Astrocyte (in vitro differentiated cells and primary cell): ENCODE measurements at regions not wholly inside any gene's neighbourhood (a gene's known extent, or its start where the extent isn't known, plus 50 kb on each side); places are given as distances from the start of the nearest gene placed in this dataset.
A peak's percentile ranks its signal among the peaks of the same experiment; 100 is the strongest.

Experiments
- DNase-seq: peaks from one replicate; pipeline ENCODE4 v3.0.0-alpha.2; 2010; ENCODE audit warnings: low read depth
- FAIRE-seq: peaks from 2 replicates; lab custom pipeline; 2011; peaks lifted over from hg19 to GRCh38; lab: Jason Lieb, UNC
- H2AFZ ChIP-seq: 2 replicates; pipeline ENCODE4 v1.6.0; 2012; ENCODE audit warnings: low read depth, low read length, inconsistent platforms
- H3K27ac ChIP-seq: 2 replicates; pipeline ENCODE4 v1.5.1; 2011; ENCODE audit warnings: low read depth, low read length, inconsistent platforms
- H3K27me3 ChIP-seq: 2 replicates; pipeline ENCODE4 v1.6.0; 2011; ENCODE audit warnings: low read length, inconsistent platforms; ENCODE audit not compliant: insufficient read depth
- H3K36me3 ChIP-seq: 2 replicates; pipeline ENCODE4 v1.5.1; 2011; ENCODE audit warnings: low read length, inconsistent platforms; ENCODE audit not compliant: insufficient read depth
- H3K4me1 ChIP-seq: 2 replicates; pipeline ENCODE4 v1.5.1; 2011; ENCODE audit warnings: low read length, inconsistent platforms; ENCODE audit not compliant: insufficient read depth
- H3K4me2 ChIP-seq: 2 replicates; pipeline ENCODE4 v1.6.0; 2012; ENCODE audit warnings: low read length, inconsistent platforms
- H3K4me3 ChIP-seq: 2 replicates; pipeline ENCODE4 v1.5.1; 2011; ENCODE audit warnings: low read depth, mild to moderate bottlenecking, low read length, inconsistent platforms; ENCODE audit not compliant: insufficient read depth
- H3K79me2 ChIP-seq: 2 replicates; pipeline ENCODE4 v1.6.0; 2012; ENCODE audit warnings: mild to moderate bottlenecking, low read length, inconsistent platforms; ENCODE audit not compliant: insufficient read depth
- H3K9ac ChIP-seq: 2 replicates; pipeline ENCODE4 v1.6.0; 2012; ENCODE audit warnings: mild to moderate bottlenecking, low read length, inconsistent platforms
- H3K9me3 ChIP-seq: 2 replicates; pipeline ENCODE4 v1.5.1; 2012; ENCODE audit warnings: low read depth, mild to moderate bottlenecking, low read length, inconsistent platforms; ENCODE audit not compliant: insufficient read depth
- H4K20me1 ChIP-seq: 2 replicates; pipeline ENCODE4 v1.6.0; 2012; ENCODE audit warnings: low read length, inconsistent platforms; ENCODE audit not compliant: insufficient read depth
- H3K27ac Mint-ChIP-seq: one replicate; pipeline ENCODE4 v1.8.0; 2021; ENCODE audit warnings: mild to moderate bottlenecking, mixed read lengths; ENCODE audit not compliant: unreplicated experiment
- H3K27me3 Mint-ChIP-seq: one replicate; pipeline ENCODE4 v1.8.0; 2021; ENCODE audit warnings: low read depth, mixed read lengths; ENCODE audit not compliant: unreplicated experiment
- H3K36me3 Mint-ChIP-seq: one replicate; pipeline ENCODE4 v1.8.0; 2021; ENCODE audit warnings: low read depth, mixed read lengths; ENCODE audit not compliant: unreplicated experiment
- H3K4me1 Mint-ChIP-seq: one replicate; pipeline ENCODE4 v1.8.0; 2021; ENCODE audit warnings: low read depth, mixed read lengths; ENCODE audit not compliant: unreplicated experiment
- H3K4me3 Mint-ChIP-seq: one replicate; pipeline ENCODE4 v1.8.0; 2021; ENCODE audit warnings: mild to moderate bottlenecking, moderate library complexity, mixed read lengths; ENCODE audit not compliant: unreplicated experiment
- H3K9me3 Mint-ChIP-seq: one replicate; pipeline ENCODE4 v1.8.0; 2021; ENCODE audit warnings: mild to moderate bottlenecking, mixed read lengths; ENCODE audit not compliant: unreplicated experiment
- EZH2 ChIP-seq: IDR thresholded peaks from 2 replicates; pipeline ENCODE4 v1.6.1; 2012; ENCODE audit warnings: mild to moderate bottlenecking, low read length, inconsistent platforms; ENCODE audit not compliant: insufficient read depth
- TF ChIP-seq, protein P1 (sequence below): IDR thresholded peaks from 2 replicates; pipeline ENCODE4 v1.5.1; 2011; ENCODE audit warnings: low read depth, mild to moderate bottlenecking, inconsistent platforms, low read length, moderate library complexity; ENCODE audit not compliant: insufficient read depth

DNA sequence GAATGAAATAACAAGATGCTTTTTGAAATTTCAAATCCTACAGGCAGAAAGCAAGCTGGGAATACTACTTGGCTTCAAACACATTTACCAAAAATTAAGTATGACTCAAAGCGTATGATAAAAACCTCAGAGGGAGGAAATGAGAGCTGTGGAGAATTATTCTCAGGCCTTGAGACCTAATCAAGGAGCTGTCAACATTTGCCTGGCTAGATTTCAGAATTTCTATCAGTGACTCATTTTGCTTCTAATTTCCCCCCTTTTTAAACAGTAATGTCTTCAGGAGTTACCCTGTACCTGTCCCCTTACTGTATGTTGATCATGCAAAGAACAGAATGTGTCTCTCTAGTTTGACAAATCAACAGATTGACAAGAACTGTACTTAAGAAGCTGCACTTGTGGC lies 1324.5 kb upstream of the DDX18 start:
- Histone ChIP-seq H3K36me3 (no peaks in the 10 kb centered on the region), H3K4me2 (no peak overlapping the region), H3K27me3 (no peaks in the 10 kb centered on the region), H3K4me1 (no peaks in the 10 kb centered on the region), H3K9me3 (peaks cover 6% of the 10 kb centered on the region), H3K4me3 (no peak overlapping the region), H4K20me1 (no peaks in the 10 kb centered on the region), H3K27ac (peak overlapping the region; percentile 80), H2AFZ (no peak overlapping the region), H3K9ac (peak overlapping the region; percentile 54), H3K79me2 (no peaks in the 10 kb centered on the region)
- H3K4me3 Mint-ChIP-seq, result no peak overlapping the region
- DNase-seq (peak; percentile 22), FAIRE-seq (no peak)
- H3K9me3 Mint-ChIP-seq, result peaks cover 5% of the 10 kb centered on the region
- peaks cover 13% of the 10 kb centered on the region for H3K4me1 Mint-ChIP-seq
- peak overlapping the region; percentile 74 for H3K27ac Mint-ChIP-seq
- no peaks in the 10 kb centered on the region for H3K27me3 Mint-ChIP-seq
- no peak for TF ChIP-seq EZH2
- TF ChIP-seq, protein P1, sequence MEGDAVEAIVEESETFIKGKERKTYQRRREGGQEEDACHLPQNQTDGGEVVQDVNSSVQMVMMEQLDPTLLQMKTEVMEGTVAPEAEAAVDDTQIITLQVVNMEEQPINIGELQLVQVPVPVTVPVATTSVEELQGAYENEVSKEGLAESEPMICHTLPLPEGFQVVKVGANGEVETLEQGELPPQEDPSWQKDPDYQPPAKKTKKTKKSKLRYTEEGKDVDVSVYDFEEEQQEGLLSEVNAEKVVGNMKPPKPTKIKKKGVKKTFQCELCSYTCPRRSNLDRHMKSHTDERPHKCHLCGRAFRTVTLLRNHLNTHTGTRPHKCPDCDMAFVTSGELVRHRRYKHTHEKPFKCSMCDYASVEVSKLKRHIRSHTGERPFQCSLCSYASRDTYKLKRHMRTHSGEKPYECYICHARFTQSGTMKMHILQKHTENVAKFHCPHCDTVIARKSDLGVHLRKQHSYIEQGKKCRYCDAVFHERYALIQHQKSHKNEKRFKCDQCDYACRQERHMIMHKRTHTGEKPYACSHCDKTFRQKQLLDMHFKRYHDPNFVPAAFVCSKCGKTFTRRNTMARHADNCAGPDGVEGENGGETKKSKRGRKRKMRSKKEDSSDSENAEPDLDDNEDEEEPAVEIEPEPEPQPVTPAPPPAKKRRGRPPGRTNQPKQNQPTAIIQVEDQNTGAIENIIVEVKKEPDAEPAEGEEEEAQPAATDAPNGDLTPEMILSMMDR, result no peak
- H3K36me3 Mint-ChIP-seq, result no peaks in the 10 kb centered on the region

- Histone ChIP-seq H3K4me1 (no peaks in the 10 kb centered on the region), H3K79me2 (no peaks in the 10 kb centered on the region), H3K9ac (peak overlapping the region; percentile 54), H3K36me3 (no peaks in the 10 kb centered on the region), H3K27me3 (no peaks in the 10 kb centered on the region), H3K9me3 (peaks cover 6% of the 10 kb centered on the region), H4K20me1 (no peaks in the 10 kb centered on the region), H3K4me3 (no peak overlapping the region), H3K27ac (peak overlapping the region; percentile 80), H2AFZ (no peak overlapping the region), H3K4me2 (peak overlapping the region; percentile 30)
- peaks cover 13% of the 10 kb centered on the region for H3K4me1 Mint-ChIP-seq
- DNase-seq (peak; percentile 55), FAIRE-seq (no peak)
- H3K4me3 Mint-ChIP-seq, result no peak overlapping the region
- H3K27ac Mint-ChIP-seq, result peak overlapping the region; percentile 74
- no peaks in the 10 kb centered on the region for H3K27me3 Mint-ChIP-seq
- TF ChIP-seq, protein P1, result no peak
- TF ChIP-seq EZH2, result no peak
- H3K36me3 Mint-ChIP-seq, result no peaks in the 10 kb centered on the region
- H3K9me3 Mint-ChIP-seq, result peaks cover 3% of the 10 kb centered on the region
Measured at GRCh38 chr2:116490511-116491145, 1323.9 kb upstream of the DDX18 start.

DNA sequence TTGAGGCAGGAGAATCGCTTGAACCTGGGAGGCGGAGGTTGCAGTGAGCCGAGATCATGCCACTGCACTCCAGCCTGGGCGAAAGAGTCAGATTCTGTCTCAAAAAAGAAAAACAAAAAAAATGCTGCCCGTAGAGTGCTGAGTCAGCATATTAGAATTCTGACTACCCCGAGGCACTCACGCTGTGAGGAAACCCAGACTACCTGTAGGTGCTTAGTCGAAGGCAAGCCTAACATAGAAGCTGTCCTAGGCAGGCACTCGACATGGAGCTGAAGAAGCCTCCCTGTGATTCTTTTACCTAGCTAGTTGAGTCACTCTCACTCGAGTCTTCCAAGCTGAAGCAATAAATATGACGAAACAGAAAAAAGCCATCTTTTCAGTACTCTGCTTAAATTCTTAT lies 1323.2 kb upstream of the DDX18 start:
- Histone ChIP-seq H3K36me3 (no peaks in the 10 kb centered on the region), H3K9ac (no peak overlapping the region), H3K4me3 (no peak overlapping the region), H2AFZ (no peak overlapping the region), H3K4me2 (no peak overlapping the region), H3K4me1 (no peaks in the 10 kb centered on the region), H3K27me3 (no peaks in the 10 kb centered on the region), H3K9me3 (peaks cover 6% of the 10 kb centered on the region), H3K79me2 (no peaks in the 10 kb centered on the region), H4K20me1 (no peaks in the 10 kb centered on the region), H3K27ac (no peak overlapping the region)
- H3K27ac Mint-ChIP-seq, result peak overlapping the region; percentile 60
- no peak for TF ChIP-seq EZH2
- TF ChIP-seq, protein P1, result no peak
- H3K4me3 Mint-ChIP-seq, result no peak overlapping the region
- H3K9me3 Mint-ChIP-seq, result peaks cover 3% of the 10 kb centered on the region
- no peaks in the 10 kb centered on the region for H3K27me3 Mint-ChIP-seq
- FAIRE-seq (no peak), DNase-seq (no peak)
- H3K4me1 Mint-ChIP-seq, result peaks cover 13% of the 10 kb centered on the region
- H3K36me3 Mint-ChIP-seq, result no peaks in the 10 kb centered on the region
